Kidney tubule cell (primary cell): ENCODE measurements at regions not wholly inside any gene's neighbourhood (a gene's known extent, or its start where the extent isn't known, plus 50 kb on each side); places are given as distances from the start of the nearest gene placed in this dataset.
A peak's percentile ranks its signal among the peaks of the same experiment; 100 is the strongest.

Source experiments
- DNase-seq: peaks from one replicate; pipeline ENCODE4 v3.0.0-alpha.2; 2018; ENCODE audit warnings: low spot score

DNA sequence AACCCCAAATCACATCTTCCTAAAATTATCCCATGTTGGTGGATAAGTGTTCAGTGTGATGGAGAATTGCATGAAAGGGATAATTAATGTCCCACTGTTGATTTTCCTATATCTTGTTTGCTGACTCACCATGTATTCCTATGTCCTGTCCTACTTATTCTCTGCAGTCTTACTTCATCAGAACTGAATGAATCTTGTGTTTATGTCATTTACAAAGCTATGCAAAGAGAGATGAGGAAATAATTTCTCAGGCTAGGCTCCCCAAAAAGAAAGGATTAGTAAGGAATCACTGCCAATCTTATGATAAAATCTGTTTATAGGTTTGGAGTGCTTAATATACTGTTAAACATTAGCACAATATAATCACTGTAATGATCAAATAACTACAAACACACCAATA lies 360.8 kb downstream of the CRPPA start:
- DNase-seq, result no peak

- DNase-seq, result no peak
Observed at GRCh38 chr7:16055263-16055976, 365.9 kb downstream of the CRPPA start.

- no peak for DNase-seq
Observed at GRCh38 chr7:16051561-16052255, 365.2 kb upstream of the MEOX2 start.

GRCh38 chr7:16046041-16046440 lies 359.6 kb upstream of the MEOX2 start:
- no peak for DNase-seq

GRCh38 chr7:16045296-16045695 lies 358.8 kb upstream of the MEOX2 start:
- no peak for DNase-seq

DNA sequence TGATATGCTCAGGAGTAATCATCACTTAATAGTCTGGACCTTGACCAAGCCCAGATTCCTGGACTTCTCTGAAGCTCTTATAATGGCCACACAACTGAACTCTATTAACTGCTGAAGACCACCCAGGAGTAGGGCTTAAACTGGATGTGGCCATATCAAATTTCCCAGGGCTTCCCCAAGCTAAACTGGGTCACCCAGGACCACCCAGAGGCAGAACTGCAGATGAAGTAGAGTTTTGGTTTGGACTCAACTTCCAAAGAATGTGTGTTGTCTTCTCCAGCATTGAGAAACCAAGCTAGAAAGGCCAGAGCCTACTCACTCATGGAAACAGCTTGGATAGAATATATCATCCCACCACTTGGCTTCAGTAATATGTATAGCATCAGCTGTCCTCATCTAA lies 358.2 kb upstream of the MEOX2 start:
- no peak for DNase-seq

DNA sequence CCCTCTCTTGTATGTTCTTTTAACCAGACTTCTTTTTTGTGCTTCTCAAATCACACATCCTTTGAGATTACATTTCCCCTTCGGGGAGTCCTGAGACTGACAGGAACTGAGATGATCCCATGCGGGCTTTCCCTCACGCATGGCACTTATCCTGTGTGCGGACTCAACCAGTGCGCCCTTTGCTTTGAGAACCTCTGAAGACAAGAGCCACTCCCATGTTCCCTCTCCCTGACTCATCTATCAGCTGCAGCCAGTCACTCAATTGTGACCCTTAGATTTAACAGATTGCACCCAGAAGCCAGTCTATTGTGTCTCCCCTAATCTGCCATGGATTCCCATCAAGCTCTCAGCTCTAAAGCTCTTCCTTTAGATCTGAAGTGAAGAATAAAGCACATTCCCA lies 353.9 kb upstream of the MEOX2 start:
- DNase-seq, result no peak

DNA sequence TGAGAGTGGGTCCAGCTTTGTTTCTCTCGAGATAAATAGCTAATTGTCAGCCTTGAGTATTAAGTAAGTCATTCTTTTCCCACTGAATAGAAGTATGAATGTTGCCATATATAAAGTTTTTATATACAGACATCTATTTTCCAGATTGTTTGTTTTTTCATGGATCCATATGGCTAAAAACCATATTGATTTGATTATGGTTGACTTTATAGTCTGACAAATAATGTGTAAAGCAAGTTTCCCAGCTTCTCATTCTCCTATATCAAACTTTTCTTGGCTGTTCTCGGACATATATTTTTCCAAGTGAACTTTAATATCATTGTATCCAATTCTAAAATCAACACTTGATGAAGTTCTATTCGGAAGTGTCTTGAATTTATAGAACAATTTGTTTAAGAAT lies 352.4 kb upstream of the MEOX2 start:
- no peak for DNase-seq

DNA sequence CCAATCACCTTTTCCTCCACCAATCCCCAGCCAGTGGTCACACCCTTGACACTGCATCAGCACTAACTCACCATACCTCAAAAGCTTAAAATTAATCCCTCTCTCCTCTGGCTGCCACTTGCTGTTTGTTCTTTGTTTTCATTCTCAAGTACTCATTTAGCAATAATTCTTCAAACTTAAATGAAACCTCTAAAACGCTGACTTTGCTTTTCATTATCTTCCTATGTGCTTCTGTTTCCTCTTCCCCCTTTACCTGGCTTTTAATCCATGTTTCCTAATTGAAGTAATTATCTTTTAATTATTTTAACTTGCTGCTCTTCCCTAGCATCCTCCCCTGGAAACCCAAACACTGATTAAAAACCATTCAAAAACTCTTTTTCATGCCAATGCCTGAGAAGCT lies 348.9 kb upstream of the MEOX2 start:
- no peak for DNase-seq

- DNase-seq, result no peak
Observed at GRCh38 chr7:16034866-16035265, 348.4 kb upstream of the MEOX2 start.

DNA sequence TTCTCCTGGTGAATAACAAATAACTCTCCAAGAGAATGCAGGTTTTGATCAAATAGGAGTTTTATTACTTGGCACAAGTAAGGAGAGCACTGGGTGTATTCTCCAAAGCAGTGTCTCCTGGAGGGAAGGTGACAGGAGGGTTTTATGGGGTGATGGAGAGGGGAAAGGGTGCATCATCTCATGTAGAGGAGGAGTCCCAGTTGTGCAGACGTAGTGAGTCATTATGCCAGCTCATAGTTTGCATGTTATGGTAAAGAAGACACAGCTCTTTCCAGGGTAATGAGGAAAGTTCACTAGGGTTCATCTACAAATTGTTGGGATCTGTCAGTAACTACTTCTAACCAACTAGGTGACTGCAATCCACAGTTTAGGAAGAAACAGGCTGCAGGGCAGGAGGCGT lies 347.9 kb upstream of the MEOX2 start:
- peak; percentile 26 for DNase-seq

DNA sequence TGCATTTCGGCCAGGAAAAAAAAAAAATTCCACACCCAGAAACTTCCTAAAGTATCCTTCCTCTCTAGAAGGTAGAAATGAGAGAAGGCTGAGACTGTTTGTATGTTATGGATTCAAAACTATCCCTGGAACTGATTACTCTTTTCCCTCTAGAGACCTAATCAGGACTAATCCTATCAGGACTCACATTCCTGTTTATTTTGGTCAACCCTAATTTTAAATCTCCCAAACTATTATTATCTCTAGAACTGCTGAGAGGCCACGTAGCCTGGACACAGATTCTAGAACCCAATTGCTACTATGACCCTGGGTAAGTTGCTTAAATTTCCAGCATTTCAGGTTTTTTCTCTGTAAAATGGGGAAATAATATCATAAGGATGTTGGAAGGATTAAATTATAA lies 346.8 kb upstream of the MEOX2 start:
- no peak for DNase-seq

GRCh38 chr7:16028636-16029035 lies 342.2 kb upstream of the MEOX2 start:
- DNase-seq, result no peak

- peak; percentile 62 for DNase-seq
Observed at GRCh38 chr7:16028103-16028502, 341.6 kb upstream of the MEOX2 start.

GRCh38 chr7:16027396-16027795 lies 340.9 kb upstream of the MEOX2 start:
- DNase-seq, result no peak

- DNase-seq, result peak; percentile 17
Observed at GRCh38 chr7:16026253-16027020, 340.0 kb upstream of the MEOX2 start.

DNA sequence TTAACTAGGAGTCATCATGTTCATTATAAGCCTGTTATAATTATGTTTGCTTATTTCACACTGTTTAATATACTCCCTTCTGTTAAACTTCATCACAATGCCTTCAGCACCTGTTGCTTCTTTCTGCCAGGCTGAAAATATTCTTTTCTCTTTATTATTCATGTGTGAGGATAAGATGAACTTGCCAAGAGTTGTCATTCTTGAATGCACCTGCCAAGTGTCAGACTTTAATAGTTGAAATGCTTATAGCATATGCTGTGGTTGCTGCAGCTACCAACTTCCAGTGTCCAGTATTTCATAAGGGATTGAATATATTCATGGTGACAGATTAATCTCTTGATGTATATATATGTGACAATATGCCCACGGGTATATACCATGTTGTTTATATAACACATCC lies 339.2 kb upstream of the MEOX2 start:
- no peak for DNase-seq

DNA sequence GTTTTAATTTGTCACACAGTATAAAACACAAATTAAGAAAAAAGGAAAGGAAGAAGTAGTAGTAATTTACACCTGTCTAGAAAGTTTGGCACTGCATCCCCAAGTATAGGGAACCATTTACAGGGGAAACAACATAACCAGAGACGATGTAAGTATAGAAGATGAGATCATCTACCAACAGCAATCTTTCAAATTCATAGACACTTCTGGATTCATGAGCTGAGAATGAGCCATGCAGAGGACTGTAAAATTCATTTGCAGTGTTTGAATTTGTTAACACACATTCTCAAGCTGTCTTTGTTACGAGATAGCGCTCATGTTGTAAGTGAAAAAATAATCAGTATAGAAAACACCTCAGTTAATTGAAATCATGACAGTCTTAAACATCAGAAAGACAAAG lies 337.0 kb upstream of the MEOX2 start:
- DNase-seq, result no peak

DNA sequence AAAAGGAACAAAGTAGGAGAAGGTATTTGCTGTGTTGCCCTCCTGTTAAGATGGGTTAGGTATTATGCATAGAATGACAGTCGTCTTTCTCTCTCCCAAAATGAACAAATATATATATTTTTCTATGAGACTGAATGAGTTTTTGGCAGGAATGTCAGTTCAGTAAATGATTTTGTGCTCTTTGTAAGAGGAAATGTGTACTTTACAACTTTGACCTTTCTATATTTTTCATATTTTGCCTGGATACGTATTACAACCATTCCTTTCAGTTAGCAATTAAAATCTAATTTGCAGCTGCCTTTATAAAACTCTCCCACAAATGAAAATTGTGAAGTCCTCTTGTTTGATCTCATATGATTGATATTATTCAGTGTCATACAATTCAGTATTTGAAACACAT lies 336.6 kb upstream of the MEOX2 start:
- no peak for DNase-seq

DNA sequence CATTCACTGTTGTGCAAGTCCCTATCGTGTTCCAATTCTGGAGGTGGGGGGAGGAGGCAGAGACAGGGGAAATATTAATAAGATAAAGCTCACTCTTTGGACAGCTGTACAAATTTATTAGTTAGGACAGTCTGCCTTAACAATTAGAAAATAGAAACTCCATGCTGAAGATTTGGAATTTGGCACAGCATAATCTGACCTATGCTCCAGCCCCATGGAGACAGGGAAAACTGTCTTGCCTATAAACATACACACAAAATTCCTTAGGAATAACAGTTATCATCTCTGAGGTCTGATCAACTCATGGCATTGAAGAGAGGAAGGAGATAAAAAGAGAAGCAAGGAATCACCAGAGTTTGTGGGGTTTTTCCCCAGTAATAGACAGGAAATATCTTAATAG lies 335.4 kb upstream of the MEOX2 start:
- no peak for DNase-seq

DNA sequence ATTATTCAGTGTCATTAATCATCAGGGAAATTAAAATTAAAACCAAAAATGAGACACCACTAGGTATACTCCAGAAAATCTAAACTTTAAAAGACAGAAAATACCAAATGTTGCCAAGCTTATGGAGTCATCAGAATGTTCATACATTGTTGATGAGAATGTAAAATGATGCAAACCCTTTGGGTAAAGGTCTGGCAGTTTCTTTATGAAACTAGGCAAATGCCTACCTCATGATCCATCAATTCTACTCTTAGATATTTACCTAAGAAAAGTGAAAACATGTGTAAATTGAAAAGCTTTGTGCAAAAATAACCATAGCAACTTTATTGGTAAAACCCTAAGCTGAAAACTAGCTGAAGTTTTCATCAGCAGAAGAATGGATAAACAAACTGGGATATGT lies 329.5 kb upstream of the MEOX2 start:
- DNase-seq, result no peak

- no peak for DNase-seq
Observed at GRCh38 chr7:16014031-16014430, 327.5 kb upstream of the MEOX2 start.

DNA sequence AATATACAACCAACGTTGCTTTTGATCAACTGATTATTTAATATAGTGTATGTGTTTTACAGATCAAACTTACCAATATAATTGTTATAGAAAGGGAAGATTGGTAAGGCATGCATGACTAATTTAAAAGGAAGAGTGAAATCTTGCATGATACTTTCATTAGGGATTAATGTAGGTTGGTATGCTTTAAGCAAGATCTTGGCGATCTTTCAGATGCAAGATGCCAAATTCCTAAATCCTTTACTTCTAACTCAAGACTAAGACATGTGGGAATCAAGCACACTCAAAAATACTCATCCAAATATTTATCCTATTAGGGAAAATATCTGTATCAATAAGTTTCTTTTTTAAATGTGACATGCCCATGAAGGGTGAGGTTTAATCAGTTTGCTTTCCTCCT lies 321.4 kb upstream of the MEOX2 start:
- DNase-seq, result no peak
